Hepatocyte (in vitro differentiated cells): ENCODE measurements at regions not wholly inside any gene's neighbourhood (a gene's known extent, or its start where the extent isn't known, plus 50 kb on each side); places are given as distances from the start of the nearest gene placed in this dataset.

Experiments
- EZH2 ChIP-seq: fragments of 200-600 bp; sonication (generic); IDR thresholded peaks from 2 replicates; pipeline ENCODE4 v1.6.1; 2016; ENCODE audit warnings: antibody characterized with exemption, mild to moderate bottlenecking, borderline replicate concordance
- TF ChIP-seq, protein P1 (sequence below): fragments of 200-600 bp; sonication (generic); IDR thresholded peaks from 2 replicates; pipeline ENCODE4 v1.5.1; 2016; ENCODE audit warnings: antibody characterized with exemption, mild to moderate bottlenecking; ENCODE audit not compliant: poor library complexity

DNA sequence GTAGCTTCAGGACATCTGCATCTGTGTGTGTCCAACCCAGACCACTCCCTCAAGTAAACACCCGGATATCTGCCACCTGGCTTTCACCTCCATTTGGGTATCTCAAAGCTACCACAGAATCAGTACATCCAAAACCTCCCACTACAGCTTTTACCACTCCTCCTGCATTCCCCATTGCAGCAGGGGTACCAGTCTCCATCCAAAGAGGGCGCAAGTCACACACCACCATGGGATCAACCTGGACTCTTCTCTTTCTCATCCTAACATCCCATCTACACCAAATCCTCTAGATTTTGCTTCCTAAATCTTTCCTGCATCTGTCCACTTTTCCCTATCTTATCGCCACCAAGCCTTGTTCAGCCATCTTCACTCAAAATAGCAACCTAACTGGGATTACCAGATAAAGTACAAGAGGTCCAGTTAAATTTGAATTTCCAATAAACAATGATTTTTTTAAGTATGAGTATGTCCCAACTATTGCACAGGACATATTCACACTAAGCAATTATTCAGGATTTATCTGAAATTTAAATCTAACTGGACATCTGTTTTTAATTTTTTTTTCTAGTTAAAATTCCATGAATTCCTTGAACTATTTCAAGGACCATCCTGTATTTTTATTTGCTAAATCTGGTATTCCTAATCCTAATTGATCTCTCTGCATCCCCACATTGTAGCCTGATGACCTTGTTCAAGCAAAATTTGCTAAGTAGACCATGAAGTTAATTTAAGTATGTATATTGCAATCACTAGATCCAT is 164.3 kb upstream of the MLN start:
- TF ChIP-seq, protein P1, sequence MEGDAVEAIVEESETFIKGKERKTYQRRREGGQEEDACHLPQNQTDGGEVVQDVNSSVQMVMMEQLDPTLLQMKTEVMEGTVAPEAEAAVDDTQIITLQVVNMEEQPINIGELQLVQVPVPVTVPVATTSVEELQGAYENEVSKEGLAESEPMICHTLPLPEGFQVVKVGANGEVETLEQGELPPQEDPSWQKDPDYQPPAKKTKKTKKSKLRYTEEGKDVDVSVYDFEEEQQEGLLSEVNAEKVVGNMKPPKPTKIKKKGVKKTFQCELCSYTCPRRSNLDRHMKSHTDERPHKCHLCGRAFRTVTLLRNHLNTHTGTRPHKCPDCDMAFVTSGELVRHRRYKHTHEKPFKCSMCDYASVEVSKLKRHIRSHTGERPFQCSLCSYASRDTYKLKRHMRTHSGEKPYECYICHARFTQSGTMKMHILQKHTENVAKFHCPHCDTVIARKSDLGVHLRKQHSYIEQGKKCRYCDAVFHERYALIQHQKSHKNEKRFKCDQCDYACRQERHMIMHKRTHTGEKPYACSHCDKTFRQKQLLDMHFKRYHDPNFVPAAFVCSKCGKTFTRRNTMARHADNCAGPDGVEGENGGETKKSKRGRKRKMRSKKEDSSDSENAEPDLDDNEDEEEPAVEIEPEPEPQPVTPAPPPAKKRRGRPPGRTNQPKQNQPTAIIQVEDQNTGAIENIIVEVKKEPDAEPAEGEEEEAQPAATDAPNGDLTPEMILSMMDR, result peak; percentile 47
- no peak for TF ChIP-seq EZH2
